HEK293T (cell line): ENCODE measurements at regions not wholly inside any gene's neighbourhood (a gene's known extent, or its start where the extent isn't known, plus 50 kb on each side); places are given as distances from the start of the nearest gene placed in this dataset.
A peak's percentile ranks its signal among the peaks of the same experiment; 100 is the strongest.

ENCODE experiments used
- CTCF ChIA-PET: fragments of 350-600 bp; formaldehyde crosslinking; extraction: SDS; loops from one replicate; lab custom pipeline; 2021; ENCODE audit warnings: antibody characterized with exemption, inconsistent platforms; lab: Yijun Ruan, JAX
- POLR2A ChIA-PET: fragments of 350-600 bp; formaldehyde crosslinking; extraction: SDS; loops from one replicate; lab custom pipeline; 2020; ENCODE audit warnings: antibody characterized with exemption, inconsistent platforms; lab: Yijun Ruan, JAX
- DNase-seq: peaks from one replicate; pipeline ENCODE4 v3.0.0; 2012; ENCODE audit warnings: mixed read lengths; ENCODE audit errors: extremely low spot score
- ARNT ChIP-seq: fragments of 450-650 bp; IDR thresholded peaks from 2 replicates; pipeline ENCODE4 v1.6.1; 2017; ENCODE audit warnings: mild to moderate bottlenecking
- BHLHE40 ChIP-seq: fragments of 450-650 bp; IDR thresholded peaks from 2 replicates; pipeline ENCODE4 v1.6.1; 2016; ENCODE audit warnings: mild to moderate bottlenecking, moderate library complexity, borderline replicate concordance
- CTBP1 ChIP-seq: fragments of 450-650 bp; IDR thresholded peaks from 2 replicates; pipeline ENCODE4 v1.6.1; 2016; ENCODE audit warnings: borderline replicate concordance
- ELF4 ChIP-seq: fragments of 450-650 bp; IDR thresholded peaks from 2 replicates; pipeline ENCODE4 v1.6.1; 2017; ENCODE audit warnings: antibody characterized with exemption
- FOXA1 ChIP-seq: fragments of 450-650 bp; IDR thresholded peaks from 2 replicates; pipeline ENCODE4 v1.6.1; 2016; ENCODE audit warnings: mild to moderate bottlenecking
- FOXK2 ChIP-seq: fragments of 450-650 bp; IDR thresholded peaks from 2 replicates; pipeline ENCODE4 v1.6.1; 2016; ENCODE audit warnings: mild to moderate bottlenecking
- FOXM1 ChIP-seq: fragments of 450-650 bp; IDR thresholded peaks from 2 replicates; pipeline ENCODE4 v1.6.1; 2017; ENCODE audit warnings: mild to moderate bottlenecking, borderline replicate concordance
- HDGF ChIP-seq: fragments of 450-650 bp; IDR thresholded peaks from 2 replicates; pipeline ENCODE4 v1.6.1; 2017; ENCODE audit warnings: antibody characterized with exemption, borderline replicate concordance
- L3MBTL2 ChIP-seq: fragments of 450-650 bp; conservative IDR thresholded peaks from 2 replicates; pipeline ENCODE4 v1.6.1; 2016; ENCODE audit warnings: mild to moderate bottlenecking
- LEF1 ChIP-seq: fragments of 450-650 bp; IDR thresholded peaks from 2 replicates; pipeline ENCODE4 v1.6.1; 2017; ENCODE audit warnings: mild to moderate bottlenecking, borderline replicate concordance
- NFRKB ChIP-seq: fragments of 450-650 bp; IDR thresholded peaks from 2 replicates; pipeline ENCODE4 v1.6.1; 2016; ENCODE audit warnings: mild to moderate bottlenecking, moderate library complexity
- SP1 ChIP-seq: fragments of 450-650 bp; IDR thresholded peaks from 2 replicates; pipeline ENCODE4 v1.6.1; 2017
- SUZ12 ChIP-seq: fragments of 450-650 bp; IDR thresholded peaks from 2 replicates; pipeline ENCODE4 v1.6.1; 2016; ENCODE audit warnings: mild to moderate bottlenecking
- TARDBP ChIP-seq: fragments of 450-650 bp; IDR thresholded peaks from 2 replicates; pipeline ENCODE4 v1.6.1; 2016
- ZNF384 ChIP-seq: fragments of 450-650 bp; IDR thresholded peaks from 2 replicates; pipeline ENCODE4 v1.6.1; 2016
- TF ChIP-seq, protein P1 (sequence below): fragments of 450-650 bp; IDR thresholded peaks from 2 replicates; pipeline ENCODE4 v1.6.1; 2016

DNA sequence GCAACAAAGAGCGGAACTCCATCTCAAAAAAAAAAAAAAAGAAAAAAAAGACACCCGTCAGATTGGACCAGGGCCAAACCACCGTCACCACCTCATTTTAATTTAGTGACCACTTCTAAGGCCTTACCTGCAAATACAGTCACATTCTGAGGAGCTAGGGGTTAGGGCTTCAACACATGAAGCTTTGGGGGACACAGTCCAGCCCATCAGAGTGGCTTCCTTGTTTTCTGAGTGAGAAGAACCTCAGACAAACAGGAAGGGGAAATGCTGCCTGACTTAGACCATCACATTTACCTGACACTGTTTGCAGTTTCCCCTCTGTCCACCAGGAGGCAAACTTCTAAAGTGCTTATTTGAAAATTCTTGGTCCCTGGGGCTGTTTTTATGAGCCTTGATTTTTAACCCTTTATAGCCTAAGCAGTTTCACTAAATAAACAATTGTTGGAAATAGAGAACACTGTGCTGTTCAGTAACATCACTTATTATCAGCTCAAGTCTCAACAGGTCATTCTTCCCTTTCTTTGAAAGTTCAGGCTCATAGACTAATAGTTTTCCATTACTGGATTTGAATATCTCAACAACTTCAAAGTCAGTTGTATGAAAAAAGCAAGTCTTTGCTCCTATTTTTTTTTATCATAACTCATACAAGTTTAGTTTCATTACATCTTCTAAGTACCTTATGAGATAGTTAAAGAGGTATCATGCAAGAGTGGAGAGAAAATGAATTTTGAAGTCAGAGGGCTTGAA, 74.9 kb upstream of the WASF3 start:
- no peak for TF ChIP-seq BHLHE40
- no peak for TF ChIP-seq FOXK2
- no peak for TF ChIP-seq HDGF
- TF ChIP-seq SP1, result no peak
- no peak for TF ChIP-seq LEF1
- no peak for TF ChIP-seq FOXA1
- no peak for TF ChIP-seq NFRKB
- TF ChIP-seq FOXM1, result no peak
- TF ChIP-seq, protein P1, sequence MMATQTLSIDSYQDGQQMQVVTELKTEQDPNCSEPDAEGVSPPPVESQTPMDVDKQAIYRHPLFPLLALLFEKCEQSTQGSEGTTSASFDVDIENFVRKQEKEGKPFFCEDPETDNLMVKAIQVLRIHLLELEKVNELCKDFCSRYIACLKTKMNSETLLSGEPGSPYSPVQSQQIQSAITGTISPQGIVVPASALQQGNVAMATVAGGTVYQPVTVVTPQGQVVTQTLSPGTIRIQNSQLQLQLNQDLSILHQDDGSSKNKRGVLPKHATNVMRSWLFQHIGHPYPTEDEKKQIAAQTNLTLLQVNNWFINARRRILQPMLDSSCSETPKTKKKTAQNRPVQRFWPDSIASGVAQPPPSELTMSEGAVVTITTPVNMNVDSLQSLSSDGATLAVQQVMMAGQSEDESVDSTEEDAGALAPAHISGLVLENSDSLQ, result no peak
- TF ChIP-seq TARDBP, result no peak
- no peak for TF ChIP-seq ELF4
- no peak for TF ChIP-seq L3MBTL2
- TF ChIP-seq CTBP1, result no peak
- TF ChIP-seq ARNT, result no peak
- TF ChIP-seq ZNF384, result no peak
- no peak for TF ChIP-seq SUZ12
- ChIA-PET CTCF (interaction anchor here (0.5 to 1.4 kb wide), 3 partner anchors 14 to 1526 kb away, joined by 4 to 9 read pairs (median 8); no protein-coding TSS in a partner anchor), POLR2A (no interaction called here)
- DNase-seq, result peak; percentile 72

DNA sequence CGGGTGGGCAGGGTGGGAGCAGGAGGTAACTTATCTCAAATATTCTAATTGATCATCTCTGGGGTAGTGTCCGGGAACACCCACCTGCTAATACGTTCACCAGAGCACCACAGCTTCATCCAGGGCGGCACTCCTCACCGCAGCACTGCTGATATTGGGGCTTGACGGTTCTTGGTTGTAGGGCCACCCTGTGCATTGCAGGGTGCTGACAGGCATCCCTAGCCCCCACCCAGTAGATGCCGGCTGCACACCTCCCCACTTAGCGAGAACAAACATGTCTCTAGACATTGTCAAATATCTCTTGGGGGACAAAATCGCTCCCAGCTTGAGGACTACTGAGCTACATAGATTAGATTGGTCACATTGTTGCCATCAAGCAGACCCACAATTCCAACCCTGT, 73.9 kb upstream of the WASF3 start:
- DNase-seq, result no peak
- CTCF ChIA-PET, result interaction anchor here (1.2 to 1.4 kb wide), 2 partner anchors 13 to 38 kb away, joined by 7 to 9 read pairs; no protein-coding TSS in a partner anchor
- POLR2A ChIA-PET, result no interaction called here
- TF ChIP-seq FOXM1, result no peak

DNA sequence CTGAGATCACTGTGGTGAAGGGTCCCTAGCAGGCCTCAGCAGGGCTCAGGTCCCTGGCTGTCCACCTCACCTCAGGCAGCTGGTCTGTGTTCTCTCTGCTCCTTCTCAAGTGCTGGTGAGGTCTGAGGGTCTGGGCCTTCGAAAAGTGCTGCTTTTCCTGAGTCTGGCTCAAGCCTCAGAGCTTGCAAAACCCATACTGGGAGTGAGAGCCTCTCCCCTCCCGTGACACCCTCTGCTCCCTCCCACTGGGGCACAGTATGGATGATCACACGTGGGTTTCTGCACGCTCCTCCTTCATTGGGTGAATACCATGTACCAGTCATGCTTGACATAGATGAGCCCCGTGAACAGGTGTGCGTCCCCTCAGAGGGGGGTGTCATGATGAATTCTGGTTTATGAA, 73.3 kb upstream of the WASF3 start:
- ChIA-PET CTCF (interaction anchor here (1.2 kb wide), 1 partner anchor 37 kb away, joined by 7 read pairs; no protein-coding TSS in a partner anchor), POLR2A (no interaction called here)
- no peak for TF ChIP-seq ZNF384
- no peak for TF ChIP-seq ELF4
- no peak for TF ChIP-seq ARNT
- TF ChIP-seq SP1, result no peak
- no peak for TF ChIP-seq BHLHE40
- no peak for TF ChIP-seq FOXA1
- TF ChIP-seq, protein P1, result no peak
- TF ChIP-seq TARDBP, result no peak
- TF ChIP-seq HDGF, result no peak
- no peak for TF ChIP-seq CTBP1

DNA sequence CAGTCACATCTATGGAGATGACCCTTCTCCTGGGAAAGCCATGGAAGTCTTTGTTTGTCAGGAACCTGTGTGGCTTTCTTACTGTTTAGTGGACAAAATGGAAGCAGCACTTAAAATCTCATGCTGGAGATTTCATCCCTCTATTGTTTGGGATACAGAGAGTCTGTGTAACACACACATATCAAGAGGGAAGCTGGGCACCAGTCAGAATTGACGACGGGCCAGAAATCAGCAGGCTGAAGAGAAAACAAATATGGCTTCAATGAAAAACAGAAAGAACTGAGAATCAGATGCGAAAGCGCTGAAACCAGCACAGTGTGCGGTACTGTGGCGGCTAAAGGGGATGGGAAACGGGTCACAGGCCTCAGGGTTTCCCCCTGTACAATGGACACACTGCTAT, 72.2 kb upstream of the WASF3 start:
- DNase-seq, result no peak
- POLR2A ChIA-PET, result no interaction called here
- TF ChIP-seq ARNT (no peak), TARDBP (no peak), LEF1 (no peak), HDGF (no peak), ELF4 (no peak), FOXK2 (no peak), CTBP1 (no peak), L3MBTL2 (no peak), SUZ12 (no peak), SP1 (no peak), FOXM1 (no peak), BHLHE40 (no peak)
- CTCF ChIA-PET, result no interaction called here

More for the DNA sequence above, 73.3 kb upstream of the WASF3 start:
- no peak for DNase-seq

DNA sequence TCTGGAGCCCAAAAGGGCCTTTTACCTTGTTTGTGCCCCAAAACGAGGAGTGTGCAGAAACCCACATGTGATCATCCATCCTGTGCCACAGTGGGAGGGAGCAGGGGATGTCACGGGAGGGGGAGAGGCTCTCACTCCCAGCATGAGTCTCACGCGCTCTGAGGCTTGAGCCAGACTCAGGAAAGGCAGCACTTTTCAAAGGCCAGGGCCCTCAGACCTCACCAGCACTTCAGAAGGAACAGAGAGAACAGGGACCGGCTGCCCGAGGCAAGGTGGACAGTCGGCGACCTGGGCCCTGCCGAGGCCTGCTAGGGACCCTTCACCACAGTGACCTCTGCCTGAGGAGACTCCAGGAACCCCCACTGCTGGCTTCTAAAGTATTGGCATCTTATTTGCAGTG, 71.7 kb upstream of the WASF3 start:
- POLR2A ChIA-PET, result no interaction called here
- TF ChIP-seq FOXM1, result no peak
- TF ChIP-seq, protein P1, result no peak
- TF ChIP-seq SP1, result no peak
- no peak for TF ChIP-seq ZNF384
- TF ChIP-seq BHLHE40, result no peak
- no peak for TF ChIP-seq TARDBP
- no peak for TF ChIP-seq FOXK2
- TF ChIP-seq NFRKB, result no peak
- no peak for TF ChIP-seq ARNT
- TF ChIP-seq FOXA1, result no peak
- TF ChIP-seq LEF1, result no peak
- TF ChIP-seq SUZ12, result no peak
- TF ChIP-seq CTBP1, result no peak
- TF ChIP-seq HDGF, result no peak
- no peak for TF ChIP-seq L3MBTL2
- no peak for TF ChIP-seq ELF4
- no peak for DNase-seq

DNA sequence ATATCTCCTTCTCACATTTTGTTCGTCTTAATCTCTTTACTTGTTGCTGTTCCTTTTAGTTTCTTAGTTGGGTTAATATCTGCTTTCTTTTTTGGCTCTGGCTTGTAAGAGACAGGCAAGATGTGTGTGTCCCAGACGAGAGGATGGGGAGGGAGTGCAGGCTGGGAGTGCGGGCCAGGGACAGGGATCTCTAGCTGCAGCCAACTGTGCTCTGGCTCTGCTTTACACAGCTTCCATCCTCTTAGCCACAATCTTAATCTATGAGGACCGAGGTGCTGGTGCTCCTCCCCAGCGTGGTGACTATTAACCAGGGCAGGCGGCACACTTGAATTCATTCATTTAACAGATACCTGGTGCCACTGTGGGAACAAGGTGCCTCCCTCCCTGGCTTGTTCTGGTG, 70.9 kb upstream of the WASF3 start:
- ChIA-PET POLR2A (no interaction called here), CTCF (no interaction called here)
- TF ChIP-seq FOXK2 (no peak), BHLHE40 (no peak), NFRKB (no peak), L3MBTL2 (no peak), SP1 (no peak), ELF4 (no peak), FOXA1 (no peak), SUZ12 (no peak), HDGF (no peak), ARNT (no peak), FOXM1 (no peak), LEF1 (no peak), ZNF384 (no peak)
- TF ChIP-seq, protein P1, result no peak
- DNase-seq, result no peak

More for the DNA sequence above, 71.7 kb upstream of the WASF3 start:
- CTCF ChIA-PET, result no interaction called here
